IMR-90 (cell line): ENCODE measurements at regions not wholly inside any gene's neighbourhood (a gene's known extent, or its start where the extent isn't known, plus 50 kb on each side); places are given as distances from the start of the nearest gene placed in this dataset.

Experiments
- CTCF ChIP-seq: conservative IDR thresholded peaks from 2 replicates; pipeline ENCODE4 v1.5.1; 2012; ENCODE audit warnings: mild to moderate bottlenecking, low read depth, low read length, improper control_type of control experiment
- ELK1 ChIP-seq: fragments of 150-350 bp; IDR thresholded peaks from 2 replicates; pipeline ENCODE4 v1.6.1; 2016; ENCODE audit warnings: low read depth, mild to moderate bottlenecking, low read length, moderate library complexity, borderline replicate concordance
- MAFK ChIP-seq: IDR thresholded peaks from 2 replicates; pipeline ENCODE4 v1.6.1; 2012; ENCODE audit warnings: low read depth, low read length, improper control_type of control experiment
- POLR2A ChIP-seq: IDR thresholded peaks from 2 replicates; pipeline ENCODE4 v1.6.1; 2012; ENCODE audit warnings: mild to moderate bottlenecking, low read depth, low read length
- SMC3 ChIP-seq: fragments of 150-350 bp; IDR thresholded peaks from 2 replicates; pipeline ENCODE4 v1.6.1; 2016; ENCODE audit warnings: low read depth, mild to moderate bottlenecking, antibody characterized with exemption, low read length, moderate library complexity
- USF2 ChIP-seq: fragments of 150-350 bp; IDR thresholded peaks from 2 replicates; pipeline ENCODE4 v1.6.1; 2017; ENCODE audit warnings: mild to moderate bottlenecking, antibody characterized with exemption, low read length, low read depth

- TF ChIP-seq MAFK = no peak
- no peak for TF ChIP-seq CTCF
- TF ChIP-seq SMC3 = no peak
- TF ChIP-seq POLR2A = no peak
- TF ChIP-seq ELK1 = no peak
- no peak for TF ChIP-seq USF2
These were observed 187.1 kb upstream of the GRIN3A start for GRCh38 chr9:101925498-101925897.
